GM18505 (cell line): ENCODE measurements at regions not wholly inside any gene's neighbourhood (a gene's known extent, or its start where the extent isn't known, plus 50 kb on each side); places are given as distances from the start of the nearest gene placed in this dataset.
A peak's percentile ranks its signal among the peaks of the same experiment; 100 is the strongest.
"Not testable (repeated sequence)": the region's sequence is repeated elsewhere in the genome, so short reads cannot be mapped to it uniquely, and the experiment has no call there.

Source experiments
- ATAC-seq: cut with Tn5 transposase; IDR thresholded peaks from one replicate; pipeline ENCODE4 v1.9.1; 2021; ENCODE audit not compliant: unreplicated experiment
- POLR2A ChIP-seq: IDR thresholded peaks from 4 replicates; pipeline ENCODE4 v1.6.1; 2011; ENCODE audit warnings: borderline replicate concordance; ENCODE audit not compliant: insufficient read depth, insufficient read length; ENCODE audit errors: extremely low read depth

DNA sequence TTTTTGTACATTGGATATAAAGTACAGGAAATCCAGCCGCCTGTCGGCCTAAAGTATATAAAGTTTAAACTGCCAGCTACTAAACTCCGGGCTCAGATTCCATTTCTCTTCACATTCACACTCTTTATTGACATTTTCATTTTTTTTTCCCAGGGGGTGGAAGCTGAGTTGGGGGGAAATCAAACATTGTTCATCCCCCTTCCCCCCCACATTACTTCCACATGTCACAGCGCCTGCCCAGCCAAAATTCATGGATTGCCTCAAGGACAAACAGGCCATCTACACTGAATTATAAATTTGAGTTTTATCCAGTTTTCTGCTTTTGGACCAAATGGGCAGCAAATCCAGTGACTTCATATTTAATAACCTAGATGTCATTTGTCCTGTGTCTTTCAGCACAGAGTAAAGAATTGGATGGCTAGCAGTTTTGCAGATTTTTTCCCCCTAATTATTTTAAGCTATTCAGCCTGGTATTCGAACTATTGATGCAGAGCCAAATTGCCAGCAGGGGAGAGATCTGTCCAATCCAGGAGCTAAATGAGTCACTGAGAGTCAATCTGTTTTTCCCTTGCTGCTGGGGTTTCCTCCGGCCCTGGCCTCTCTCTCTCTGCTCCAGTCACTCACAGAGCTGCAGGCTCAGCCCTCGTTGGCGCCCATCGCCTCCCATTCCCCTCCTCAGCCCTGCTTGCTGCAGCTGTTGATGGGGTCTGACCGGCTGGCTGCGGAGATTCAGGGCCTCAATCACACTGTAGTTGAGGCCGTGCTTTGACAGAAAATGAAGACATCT, 98.0 kb downstream of the LMO4 start:
- ATAC-seq = no peak

DNA sequence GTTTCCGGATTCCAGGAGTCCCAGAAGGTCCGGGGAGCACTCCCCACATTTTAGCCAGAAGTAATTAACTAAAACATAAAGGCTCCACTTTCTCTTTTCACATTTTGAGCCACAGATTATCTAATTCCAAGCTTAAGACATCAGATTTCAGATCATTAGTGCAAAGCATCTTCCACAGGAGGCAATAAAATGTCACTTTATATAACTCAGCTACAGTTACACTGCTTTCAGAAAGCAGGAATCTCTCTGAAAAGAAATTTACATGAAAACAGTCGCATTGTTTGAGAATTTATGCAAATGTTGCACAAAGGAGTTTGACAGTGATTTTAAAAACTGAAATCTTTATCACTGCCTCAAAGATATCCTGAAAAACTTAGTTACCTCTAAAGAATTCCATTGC, 99.7 kb downstream of the LMO4 start:
- no peak for ATAC-seq
- TF ChIP-seq POLR2A = no peak

More for the DNA sequence above, 98.0 kb downstream of the LMO4 start:
- no peak for TF ChIP-seq POLR2A

GRCh38 chr1:87428883-87429282, 100.2 kb downstream of the LMO4 start:
- ATAC-seq = no peak
- TF ChIP-seq POLR2A = no peak

DNA sequence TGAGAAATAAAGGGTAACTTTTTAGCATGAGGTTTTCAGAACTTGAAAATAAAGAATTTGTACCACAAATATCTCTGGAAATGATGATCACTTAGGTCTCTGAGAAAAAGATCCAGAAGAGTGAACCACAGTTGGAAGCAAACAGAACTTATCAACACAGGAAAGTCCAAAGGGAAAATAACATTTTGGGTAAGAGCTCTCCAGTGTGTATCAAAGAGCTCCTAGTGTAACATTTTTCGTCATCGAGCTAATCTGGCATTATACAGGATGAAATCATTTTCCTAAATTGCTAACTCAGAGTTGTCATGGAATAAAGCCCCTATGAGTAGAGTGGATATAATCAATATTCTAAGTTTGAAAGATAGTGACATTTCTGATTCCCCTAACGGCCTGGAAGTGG, 104.0 kb downstream of the LMO4 start:
- no peak for ATAC-seq

DNA sequence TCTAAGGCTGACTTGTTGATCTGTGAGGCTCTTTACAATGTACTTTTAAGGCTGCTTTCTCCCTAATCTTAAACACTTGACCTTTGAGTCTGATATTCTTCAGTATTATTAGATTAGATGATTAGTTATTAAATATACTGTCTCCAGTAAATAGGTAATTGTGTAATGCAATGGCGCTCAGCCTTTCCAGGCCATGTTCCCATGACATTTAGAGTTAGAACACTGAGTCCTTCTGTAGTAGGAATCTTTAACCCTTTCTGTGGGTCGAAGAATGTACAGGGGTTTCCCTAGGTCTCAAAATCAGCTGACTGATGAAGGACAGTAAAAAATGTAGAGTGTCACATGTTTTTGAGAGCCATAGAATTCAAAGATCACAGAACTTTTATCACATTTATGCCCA, 104.4 kb downstream of the LMO4 start:
- not testable (repeated sequence) for ATAC-seq

More for the DNA sequence above, 104.0 kb downstream of the LMO4 start:
- no peak for TF ChIP-seq POLR2A

- no peak for ATAC-seq
- no peak for TF ChIP-seq POLR2A
These were observed 106.8 kb downstream of the LMO4 start for GRCh38 chr1:87435484-87435883.

DNA sequence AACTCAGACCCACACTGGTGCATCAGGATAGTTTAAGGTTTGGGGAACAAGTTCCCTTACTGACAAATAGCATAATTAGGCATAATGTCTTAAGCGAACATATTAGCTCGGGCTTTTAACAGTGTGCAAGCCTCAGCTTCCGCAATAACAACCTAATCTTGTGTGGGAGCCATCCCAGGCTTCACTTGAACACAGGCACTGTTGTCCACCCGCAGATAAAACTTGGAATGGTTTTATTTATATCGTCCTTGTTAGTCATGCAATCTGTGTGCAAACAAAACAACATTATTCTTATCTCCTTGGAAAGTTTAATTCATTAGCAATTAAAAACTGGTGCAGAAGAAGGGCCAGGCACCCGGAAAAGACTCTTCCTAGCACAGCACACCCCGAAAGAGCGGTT, 107.4 kb downstream of the LMO4 start:
- not testable (repeated sequence) for ATAC-seq

- ATAC-seq = no peak
These were observed 107.9 kb downstream of the LMO4 start for GRCh38 chr1:87436534-87436933.

GRCh38 chr1:87437663-87438295, 109.1 kb downstream of the LMO4 start:
- TF ChIP-seq POLR2A = no peak
- peak; percentile 77 for ATAC-seq

More at GRCh38 chr1:87436534-87436933, 107.9 kb downstream of the LMO4 start:
- TF ChIP-seq POLR2A = no peak

GRCh38 chr1:87439821-87440220, 111.1 kb downstream of the LMO4 start:
- ATAC-seq = no peak
- TF ChIP-seq POLR2A = no peak

GRCh38 chr1:87449348-87449963, 120.8 kb downstream of the LMO4 start:
- peak; percentile 89 for ATAC-seq
- peak; percentile 54 for TF ChIP-seq POLR2A

DNA sequence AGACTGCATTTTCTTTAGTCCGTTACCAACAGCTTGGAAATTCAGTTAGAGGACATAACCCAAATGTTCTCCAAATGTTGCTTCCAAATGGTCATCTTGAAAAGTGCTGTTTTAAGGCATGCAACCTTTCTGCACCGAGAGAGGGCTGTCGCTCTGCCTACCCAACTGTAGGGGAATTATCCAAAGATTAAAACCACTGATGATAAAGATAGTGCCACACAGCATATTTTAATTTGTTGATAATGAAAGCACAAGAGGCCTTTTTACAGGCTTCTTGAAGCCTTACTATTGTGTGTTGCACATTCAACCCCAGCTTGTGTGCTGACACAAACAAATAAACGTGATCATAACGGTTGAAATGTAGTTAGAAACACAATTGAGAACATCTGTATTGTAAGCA, 121.5 kb downstream of the LMO4 start:
- TF ChIP-seq POLR2A = no peak
- ATAC-seq = no peak

- no peak for ATAC-seq
These were observed 122.0 kb downstream of the LMO4 start for GRCh38 chr1:87450615-87451209.

More at GRCh38 chr1:87450615-87451209, 122.0 kb downstream of the LMO4 start:
- TF ChIP-seq POLR2A = no peak
